ENCODE measurements at regions not wholly inside any gene's neighbourhood (a gene's known extent, or its start where the extent isn't known, plus 50 kb on each side); places are given as distances from the start of the nearest gene placed in this dataset.

GRCh38 chr14:99338313-99338712 is 66.3 kb upstream of the BCL11B start:
- no peak overlapping the region for H2BK12ac ChIP-seq (ENCODE audit: low read depth, low read length)
- 97% methylated on average over 5 of the region's 5 CpGs; no CpG with 5 or more reads in 1 of the 2 experiments for WGBS, 2 experiments (ENCODE audit: extremely low coverage in 1 of 2, insufficient coverage in 1 of 2, insufficient read length in 1 of 2, insufficient replicate concordance in 2 of 2, low coverage in 1 of 2, low lambda C conversion rate in 2 of 2, missing lambda C conversion rate in 1 of 2)
- H3K36me3 ChIP-seq (ENCODE audit: control insufficient read depth in 2 of 4, insufficient read depth in 4 of 4, low read length in 3 of 4), result no peaks in the 10 kb centered on the region
- H4K91ac ChIP-seq (replicated peaks; ENCODE audit: insufficient read length, low read length), result no peak overlapping the region
- no peak overlapping the region for H3K4me2 ChIP-seq (ENCODE audit: insufficient read depth in 1 of 2, low read depth in 2 of 2, low read length in 2 of 2)
- no peak overlapping the region for H3K56ac ChIP-seq (replicated peaks; ENCODE audit: insufficient read length, low read depth, low read length)
- H3K79me1 ChIP-seq (ENCODE audit: low read depth, low read length), result no peaks in the 10 kb centered on the region
- no peak overlapping the region for H3K14ac ChIP-seq (ENCODE audit: insufficient read length)
- H3K9me3 ChIP-seq (ENCODE audit: insufficient read depth in 2 of 2, low read depth in 1 of 2, low read length in 1 of 2), result peaks cover 0 to 4% of the 10 kb centered on the region in 2 experiments; a peak in 1 of 4 replicates
- H4K8ac ChIP-seq (ENCODE audit: extremely low read depth, insufficient read depth, low read length), result no peak overlapping the region
- no peaks in the 10 kb centered on the region for H4K20me1 ChIP-seq (replicated peaks in 1 of 2; ENCODE audit: control insufficient read depth in 1 of 2, insufficient read depth in 2 of 2, low read length in 2 of 2)
- no peaks in the 10 kb centered on the region for H3K27me3 ChIP-seq (replicated peaks in 1 of 4; ENCODE audit: control insufficient read depth in 3 of 4, extremely low read depth in 1 of 4, insufficient read depth in 3 of 4, low read length in 3 of 4)
- no peak overlapping the region for H3K4ac ChIP-seq (replicated peaks; ENCODE audit: insufficient read length, low read depth, low read length)
- H3K4me1 ChIP-seq (replicated peaks in 1 of 4; ENCODE audit: control insufficient read depth in 3 of 4, insufficient read depth in 4 of 4, low read length in 3 of 4), result no peaks in the 10 kb centered on the region
- H3K79me2 ChIP-seq (ENCODE audit: control insufficient read depth in 1 of 2, insufficient read depth in 2 of 2, low read length in 2 of 2), result no peaks in the 10 kb centered on the region
- DNase-seq (ENCODE audit: low read depth in 1 of 2, low spot score in 2 of 2) (no peak), FAIRE-seq (no peak)
- no peak overlapping the region for H2BK20ac ChIP-seq (ENCODE audit: low read length)
- H4K5ac ChIP-seq (ENCODE audit: insufficient read length, low read depth, low read length), result no peak overlapping the region
- no peak overlapping the region for H3K4me3 ChIP-seq (ENCODE audit: extremely low read depth in 1 of 4, insufficient read depth in 2 of 4, low read depth in 3 of 4, low read length in 4 of 4)
- H2BK120ac ChIP-seq (replicated peaks; ENCODE audit: low read depth, low read length), result no peak overlapping the region
- no peak overlapping the region for H3K9ac ChIP-seq (replicated peaks in 1 of 4; ENCODE audit: extremely low read depth in 1 of 4, low read depth in 3 of 4, low read length in 3 of 4)
- no peak overlapping the region for H2BK5ac ChIP-seq (ENCODE audit: low read depth, low read length)
- H2AK5ac ChIP-seq (ENCODE audit: low read depth, low read length), result no peak overlapping the region
- no peak overlapping the region for H3K27ac ChIP-seq (ENCODE audit: low read depth, low read length)
- CTCF ChIA-PET (ENCODE audit: partially characterized antibody), result interaction anchor here (0.8 to 4.1 kb wide), 3 partner anchors 16 to 78 kb away, joined by 3 to 17 read pairs (median 5); no protein-coding TSS in a partner anchor
- POLR2A ChIA-PET (ENCODE audit: partially characterized antibody), result no interaction called here
- no peak overlapping the region for H3K18ac ChIP-seq (ENCODE audit: extremely low read depth, low read length)
- no peak overlapping the region for H2AFZ ChIP-seq (ENCODE audit: low read length)
- no peak overlapping the region for H2BK15ac ChIP-seq (ENCODE audit: low read length)
- no peaks in the 10 kb centered on the region for H3K23me2 ChIP-seq (ENCODE audit: low read depth, low read length)
- no peak overlapping the region for H3K23ac ChIP-seq (ENCODE audit: insufficient read length)
- no peak for TF ChIP-seq SP4 (IDR thresholded peaks at IDR 0.05; ENCODE audit: low read length)
- no peak for TF ChIP-seq CHD1 (IDR thresholded peaks at IDR 0.05; ENCODE audit: low read depth, low read length)
- TF ChIP-seq MAFK (IDR thresholded peaks at IDR 0.05; ENCODE audit: low read depth, low read length), result no peak
- no peak for TF ChIP-seq JUND (IDR thresholded peaks at IDR 0.05; ENCODE audit: low read length)
- TF ChIP-seq JUN (IDR thresholded peaks at IDR 0.05; ENCODE audit: low read depth, low read length), result no peak
- TF ChIP-seq HDAC2 (IDR thresholded peaks at IDR 0.05; ENCODE audit: borderline replicate concordance in 1 of 2, low read depth in 2 of 2, low read length in 2 of 2), result no peak
- no peak for TF ChIP-seq ZNF274 (IDR thresholded peaks at IDR 0.05; ENCODE audit: borderline replicate concordance, extremely low read depth, low read length)
- no peak for TF ChIP-seq E2F6 (IDR thresholded peaks at IDR 0.05)
- TF ChIP-seq USF2 (IDR thresholded peaks at IDR 0.05; ENCODE audit: low read length), result no peak
- TF ChIP-seq RAD21 (IDR thresholded peaks at IDR 0.05 in 1 of 2, conservative IDR thresholded peaks at IDR 0.05 in 1 of 2; ENCODE audit: low read depth in 2 of 2, low read length in 2 of 2), result no peak
- no peak for TF ChIP-seq RNF2 (IDR thresholded peaks at IDR 0.05; ENCODE audit: borderline replicate concordance, low read depth, low read length, missing control alignments, poor library complexity, severe bottlenecking)
- no peak for TF ChIP-seq TEAD4 (IDR thresholded peaks at IDR 0.05; ENCODE audit: low read depth, low read length)
- no peak for TF ChIP-seq CREB1 (IDR thresholded peaks at IDR 0.05)
